GM06990 (cell line): ENCODE measurements at regions not wholly inside any gene's neighbourhood (a gene's known extent, or its start where the extent isn't known, plus 50 kb on each side); places are given as distances from the start of the nearest gene placed in this dataset.

Experiments
- DNase-seq: peaks from one replicate; pipeline ENCODE4 v3.0.0-alpha.2; 2011; ENCODE audit not compliant: insufficient read length; ENCODE audit errors: extremely low read depth
- H3K27me3 ChIP-seq: replicated peaks from 2 replicates; pipeline ENCODE4 v1.6.0; 2011; ENCODE audit warnings: low read length; ENCODE audit not compliant: control insufficient read depth, insufficient read depth
- H3K36me3 ChIP-seq: 2 replicates; pipeline ENCODE4 v1.5.1; 2011; ENCODE audit warnings: low read length; ENCODE audit not compliant: control insufficient read depth, insufficient read depth
- H3K4me3 ChIP-seq: replicated peaks from 2 replicates; pipeline ENCODE4 v1.5.1; 2011; ENCODE audit warnings: low read depth, mild to moderate bottlenecking, control low read depth, low read length
- CTCF ChIP-seq: IDR thresholded peaks from 2 replicates; pipeline ENCODE4 v1.5.1; 2011; ENCODE audit warnings: low read length, control low read depth, mild to moderate bottlenecking, inconsistent platforms; ENCODE audit not compliant: insufficient read depth, poor library complexity, severe bottlenecking

GRCh38 chr18:57231864-57232263, 85.0 kb downstream of the BOD1L2 start:
- Histone ChIP-seq H3K36me3 (no peaks in the 10 kb centered on the region), H3K4me3 (no peak overlapping the region), H3K27me3 (no peaks in the 10 kb centered on the region; the same call in 1 of the 2 replicates)
- TF ChIP-seq CTCF, result no peak
- DNase-seq, result no peak

GRCh38 chr18:57234346-57234745, 87.5 kb downstream of the BOD1L2 start:
- no peak for DNase-seq
- no peak for TF ChIP-seq CTCF
- no peak overlapping the region for H3K4me3 ChIP-seq
- H3K27me3 ChIP-seq, result no peaks in the 10 kb centered on the region; the same call in 1 of the 2 replicates
- no peaks in the 10 kb centered on the region for H3K36me3 ChIP-seq

GRCh38 chr18:57241869-57242268, 95.0 kb downstream of the BOD1L2 start:
- no peak overlapping the region for H3K4me3 ChIP-seq
- H3K27me3 ChIP-seq, result peaks cover 3% of the 10 kb centered on the region; the same call in 1 of the 2 replicates
- no peak for DNase-seq

GRCh38 chr18:57242285-57242684, 95.4 kb downstream of the BOD1L2 start:
- DNase-seq, result no peak
- H3K36me3 ChIP-seq, result no peaks in the 10 kb centered on the region
- no peak for TF ChIP-seq CTCF
- H3K4me3 ChIP-seq, result no peak overlapping the region
- H3K27me3 ChIP-seq, result peaks cover 3% of the 10 kb centered on the region; the same call in 1 of the 2 replicates

More at GRCh38 chr18:57241869-57242268, 95.0 kb downstream of the BOD1L2 start:
- no peak for TF ChIP-seq CTCF
- no peaks in the 10 kb centered on the region for H3K36me3 ChIP-seq

GRCh38 chr18:57243624-57244179, 96.8 kb downstream of the BOD1L2 start:
- no peak for TF ChIP-seq CTCF
- H3K4me3 ChIP-seq, result no peak overlapping the region
- H3K36me3 ChIP-seq, result no peaks in the 10 kb centered on the region
- peaks cover 3% of the 10 kb centered on the region; the same call in 1 of the 2 replicates for H3K27me3 ChIP-seq
- no peak for DNase-seq

GRCh38 chr18:57249179-57249578, 102.3 kb downstream of the BOD1L2 start:
- Histone ChIP-seq H3K36me3 (no peaks in the 10 kb centered on the region), H3K27me3 (peaks cover 2% of the 10 kb centered on the region), H3K4me3 (no peak overlapping the region)
- DNase-seq, result no peak
- no peak for TF ChIP-seq CTCF
